ENCODE measurements at regions not wholly inside any gene's neighbourhood (a gene's known extent, or its start where the extent isn't known, plus 50 kb on each side); places are given as distances from the start of the nearest gene placed in this dataset.

GRCh38 chr21:32064281-32064910 lies 191.6 kb downstream of the HUNK start:
- TF ChIP-seq CTCF (IDR thresholded peaks at IDR 0.05), result no peak
- TF ChIP-seq POLR2AphosphoS5 (IDR thresholded peaks at IDR 0.05), result no peak
- no peak for TF ChIP-seq POLR2A (IDR thresholded peaks at IDR 0.05)
- TF ChIP-seq EP300 (IDR thresholded peaks at IDR 0.05), result no peak
